DOHH2 (cell line): ENCODE measurements at regions not wholly inside any gene's neighbourhood (a gene's known extent, or its start where the extent isn't known, plus 50 kb on each side); places are given as distances from the start of the nearest gene placed in this dataset.

Experiments used
- H3F3A ChIP-seq: fragments of 200-600 bp; sonication (generic), shearing (Covaris generic); 2 replicates; pipeline ENCODE4 v1.6.0; 2016; ENCODE audit warnings: antibody characterized with exemption, mild to moderate bottlenecking; ENCODE audit not compliant: control insufficient read depth, insufficient read depth
- H3K27ac ChIP-seq: fragments of 200-600 bp; sonication (generic); 2 replicates; pipeline ENCODE4 v1.5.1; 2014; ENCODE audit warnings: low read depth, mild to moderate bottlenecking, low read length, moderate library complexity
- H3K27me3 ChIP-seq: fragments of 200-600 bp; sonication (generic); 2 replicates; pipeline ENCODE4 v1.6.1; 2014; ENCODE audit warnings: mild to moderate bottlenecking, low read length, mixed read lengths; ENCODE audit not compliant: control insufficient read depth
- H3K36me3 ChIP-seq: fragments of 200-600 bp; sonication (generic); 2 replicates; pipeline ENCODE4 v1.6.1; 2014; ENCODE audit warnings: mild to moderate bottlenecking, low read length, moderate library complexity, mixed read lengths; ENCODE audit not compliant: control insufficient read depth
- H3K4me1 ChIP-seq: fragments of 200-600 bp; sonication (generic); 2 replicates; pipeline ENCODE4 v1.6.1; 2014; ENCODE audit warnings: mild to moderate bottlenecking, low read length, mixed read lengths; ENCODE audit not compliant: control insufficient read depth
- H3K4me2 ChIP-seq: fragments of 200-600 bp; sonication (generic); 2 replicates; pipeline ENCODE4 v1.6.0; 2014; ENCODE audit warnings: mild to moderate bottlenecking, low read length, moderate library complexity
- H3K4me3 ChIP-seq: fragments of 200-600 bp; sonication (generic); 2 replicates; pipeline ENCODE4 v1.5.1; 2014; ENCODE audit warnings: mild to moderate bottlenecking, low read length, mixed read lengths
- H3K79me2 ChIP-seq: fragments of 200-600 bp; sonication (generic); 2 replicates; pipeline ENCODE4 v1.6.1; 2014; ENCODE audit warnings: mild to moderate bottlenecking, low read length, mixed read lengths; ENCODE audit not compliant: control insufficient read depth
- H3K9me2 ChIP-seq: fragments of 200-600 bp; sonication (generic); replicated peaks from 2 replicates; pipeline ENCODE4 v1.6.1; 2014; ENCODE audit warnings: mild to moderate bottlenecking, low read length, mixed read lengths; ENCODE audit not compliant: control insufficient read depth
- H3K9me3 ChIP-seq: fragments of 200-600 bp; sonication (generic); 2 replicates; pipeline ENCODE4 v1.6.1; 2014; ENCODE audit warnings: antibody characterized with exemption, low read length, mixed read lengths; ENCODE audit not compliant: control insufficient read depth, insufficient read depth
- H4K20me1 ChIP-seq: fragments of 200-600 bp; sonication (generic); 2 replicates; pipeline ENCODE4 v1.6.0; 2014; ENCODE audit warnings: low read depth, mild to moderate bottlenecking, antibody characterized with exemption, low read length, moderate library complexity; ENCODE audit not compliant: control insufficient read depth, insufficient read depth
- EZH2phosphoT487 ChIP-seq: fragments of 200-600 bp; sonication (generic); IDR thresholded peaks from 2 replicates; pipeline ENCODE4 v1.6.1; 2017; ENCODE audit warnings: borderline replicate concordance, mild to moderate bottlenecking, antibody characterized with exemption, low read length, moderate library complexity, mixed read lengths
- TF ChIP-seq, protein P1 (sequence below): fragments of 200-600 bp; sonication (generic); IDR thresholded peaks from one replicate; pipeline ENCODE4 v1.5.1; 2014; ENCODE audit warnings: antibody characterized with exemption, mild to moderate bottlenecking, low read depth, low read length; ENCODE audit not compliant: poor library complexity, severe bottlenecking

GRCh38 chr3:118126751-118127150 is 907.9 kb downstream of the IGSF11 start:
- Histone ChIP-seq H3K36me3 (no peaks in the 10 kb centered on the region), H3K9me2 (no peaks in the 10 kb centered on the region), H3K4me1 (no peaks in the 10 kb centered on the region), H3K27ac (no peak overlapping the region), H3F3A (no peaks in the 10 kb centered on the region), H4K20me1 (no peaks in the 10 kb centered on the region), H3K79me2 (no peaks in the 10 kb centered on the region), H3K4me2 (no peak overlapping the region), H3K9me3 (no peaks in the 10 kb centered on the region), H3K4me3 (no peak overlapping the region), H3K27me3 (no peaks in the 10 kb centered on the region)
- TF ChIP-seq, protein P1, sequence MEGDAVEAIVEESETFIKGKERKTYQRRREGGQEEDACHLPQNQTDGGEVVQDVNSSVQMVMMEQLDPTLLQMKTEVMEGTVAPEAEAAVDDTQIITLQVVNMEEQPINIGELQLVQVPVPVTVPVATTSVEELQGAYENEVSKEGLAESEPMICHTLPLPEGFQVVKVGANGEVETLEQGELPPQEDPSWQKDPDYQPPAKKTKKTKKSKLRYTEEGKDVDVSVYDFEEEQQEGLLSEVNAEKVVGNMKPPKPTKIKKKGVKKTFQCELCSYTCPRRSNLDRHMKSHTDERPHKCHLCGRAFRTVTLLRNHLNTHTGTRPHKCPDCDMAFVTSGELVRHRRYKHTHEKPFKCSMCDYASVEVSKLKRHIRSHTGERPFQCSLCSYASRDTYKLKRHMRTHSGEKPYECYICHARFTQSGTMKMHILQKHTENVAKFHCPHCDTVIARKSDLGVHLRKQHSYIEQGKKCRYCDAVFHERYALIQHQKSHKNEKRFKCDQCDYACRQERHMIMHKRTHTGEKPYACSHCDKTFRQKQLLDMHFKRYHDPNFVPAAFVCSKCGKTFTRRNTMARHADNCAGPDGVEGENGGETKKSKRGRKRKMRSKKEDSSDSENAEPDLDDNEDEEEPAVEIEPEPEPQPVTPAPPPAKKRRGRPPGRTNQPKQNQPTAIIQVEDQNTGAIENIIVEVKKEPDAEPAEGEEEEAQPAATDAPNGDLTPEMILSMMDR, result no peak
- no peak for TF ChIP-seq EZH2phosphoT487

- Histone ChIP-seq H3K27ac (no peak overlapping the region), H3K4me1 (no peaks in the 10 kb centered on the region), H3K4me2 (no peak overlapping the region), H3F3A (no peaks in the 10 kb centered on the region), H3K9me2 (no peaks in the 10 kb centered on the region), H3K4me3 (no peak overlapping the region), H3K79me2 (no peaks in the 10 kb centered on the region), H3K36me3 (no peaks in the 10 kb centered on the region), H3K27me3 (no peaks in the 10 kb centered on the region), H3K9me3 (no peaks in the 10 kb centered on the region), H4K20me1 (no peaks in the 10 kb centered on the region)
- TF ChIP-seq, protein P1, result no peak
These were observed 906.7 kb downstream of the IGSF11 start for GRCh38 chr3:118127992-118128391.

- no peaks in the 10 kb centered on the region for H4K20me1 ChIP-seq
- no peak overlapping the region for H3K4me2 ChIP-seq
- H3K27me3 ChIP-seq, result no peaks in the 10 kb centered on the region
- no peaks in the 10 kb centered on the region for H3K9me3 ChIP-seq
- TF ChIP-seq, protein P1, result no peak
- TF ChIP-seq EZH2phosphoT487, result no peak
- no peaks in the 10 kb centered on the region for H3K36me3 ChIP-seq
- H3K9me2 ChIP-seq, result no peaks in the 10 kb centered on the region
- H3F3A ChIP-seq, result no peaks in the 10 kb centered on the region
- H3K4me3 ChIP-seq, result no peak overlapping the region
- H3K79me2 ChIP-seq, result no peaks in the 10 kb centered on the region
- H3K4me1 ChIP-seq, result no peaks in the 10 kb centered on the region
- no peak overlapping the region for H3K27ac ChIP-seq
These were observed 905.8 kb downstream of the IGSF11 start for GRCh38 chr3:118128886-118129285.

DNA sequence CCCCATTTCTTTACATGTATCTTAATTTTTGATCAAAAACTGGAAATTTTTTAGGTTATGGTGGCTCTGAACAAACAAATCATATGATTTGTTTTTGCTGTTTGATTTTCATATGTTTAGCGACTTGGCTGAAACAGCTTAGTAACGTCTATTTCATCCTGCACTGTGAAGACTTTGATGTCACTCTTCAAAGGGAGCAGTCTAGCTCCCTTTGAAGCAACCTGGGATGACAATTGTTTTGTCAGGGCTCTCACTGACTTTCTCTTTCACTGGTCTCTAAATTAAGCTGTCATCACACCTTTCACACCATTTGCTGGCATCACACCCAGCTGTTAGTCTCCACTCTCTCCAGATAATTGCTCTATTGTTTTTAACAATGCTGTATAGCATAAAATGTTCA is 896.9 kb downstream of the IGSF11 start:
- TF ChIP-seq EZH2phosphoT487, result no peak
- TF ChIP-seq, protein P1, result no peak
- Histone ChIP-seq H4K20me1 (no peaks in the 10 kb centered on the region), H3K27ac (no peak overlapping the region), H3F3A (no peaks in the 10 kb centered on the region), H3K4me3 (no peak overlapping the region), H3K79me2 (no peaks in the 10 kb centered on the region), H3K9me3 (no peaks in the 10 kb centered on the region), H3K9me2 (no peaks in the 10 kb centered on the region), H3K4me2 (no peak overlapping the region), H3K36me3 (no peaks in the 10 kb centered on the region), H3K27me3 (no peaks in the 10 kb centered on the region), H3K4me1 (no peaks in the 10 kb centered on the region)
